ENCODE measurements at regions not wholly inside any gene's neighbourhood (a gene's known extent, or its start where the extent isn't known, plus 50 kb on each side); places are given as distances from the start of the nearest gene placed in this dataset.
A peak's percentile ranks its signal among the peaks of the same experiment; 100 is the strongest.

DNA sequence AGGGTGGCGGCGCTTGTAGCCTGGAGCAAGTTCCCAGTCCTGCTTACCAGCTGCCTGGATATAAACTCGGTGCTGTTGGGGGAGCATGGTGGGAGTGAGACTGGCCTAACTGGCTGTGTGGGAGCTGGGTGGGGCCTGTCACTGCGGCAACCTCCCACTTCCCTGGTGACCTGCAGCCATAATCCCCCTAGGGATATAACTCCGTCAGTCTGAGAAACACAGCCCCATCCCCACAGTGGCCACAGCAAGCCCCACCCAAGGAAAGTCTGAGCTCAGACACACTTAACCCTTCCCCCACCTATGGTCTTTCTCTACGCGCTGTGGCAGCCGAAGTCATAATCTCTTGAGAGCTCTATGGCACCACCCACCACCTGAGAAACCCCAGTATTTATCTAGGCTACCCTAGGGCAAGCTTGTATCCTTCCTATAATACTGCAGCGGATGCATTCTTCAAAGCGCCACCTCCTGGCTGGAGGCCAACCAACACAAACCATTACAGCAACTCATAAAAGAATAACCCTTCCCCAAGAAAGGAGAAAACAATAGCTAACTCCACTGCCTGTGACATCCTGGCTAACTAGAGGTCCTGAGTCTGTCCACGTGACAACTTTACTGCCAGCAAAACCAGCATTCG, 57.4 kb downstream of the ZNF648 start:
- Histone ChIP-seq H3K27me3 (no peaks in the 10 kb centered on the region), H3K9me3 (peaks cover 15% of the 10 kb centered on the region), H3K4me2 (no peak overlapping the region), H3K4me3 (no peak overlapping the region), H3K36me3 (no peaks in the 10 kb centered on the region), H3K27ac (no peak overlapping the region), H3K4me1 (peaks cover 21% of the 10 kb centered on the region), H4K20me1 (no peaks in the 10 kb centered on the region), H3K9ac (no peak overlapping the region)
- no peak for TF ChIP-seq Cebpa-rat (IDR thresholded peaks at IDR 0.05)

DNA sequence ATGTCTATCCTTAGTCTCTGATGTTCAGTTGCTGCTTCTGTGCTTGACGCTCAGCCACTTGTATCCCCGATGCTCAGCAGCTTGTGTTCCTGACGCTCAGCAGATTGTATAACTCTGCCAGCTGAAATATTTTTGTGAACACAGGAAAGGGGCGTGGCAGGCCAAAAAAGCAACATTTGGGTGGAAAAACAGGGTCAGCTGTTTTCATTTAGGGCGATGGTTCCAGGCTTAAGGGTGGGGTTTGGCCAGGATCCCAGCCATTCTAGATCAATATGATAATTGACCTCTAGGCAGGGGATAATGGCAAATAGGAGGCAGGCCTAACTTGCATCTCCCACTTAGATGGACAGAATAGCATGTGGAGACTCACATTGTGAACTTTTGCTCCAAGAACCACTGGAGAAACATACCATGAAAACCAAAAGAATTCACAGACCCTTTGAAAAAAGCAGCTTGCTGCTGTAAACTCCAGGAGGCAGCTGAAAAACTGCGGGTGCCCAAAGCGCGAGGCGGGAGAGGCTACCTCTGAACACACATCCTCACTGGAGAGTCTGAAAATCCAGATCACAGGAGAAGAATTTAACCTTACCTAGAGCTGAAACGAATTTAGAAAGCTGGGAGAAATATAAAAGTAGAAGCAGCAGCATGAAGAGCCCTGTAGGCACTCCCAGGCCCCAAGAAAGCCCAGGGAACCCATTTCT, 58.3 kb downstream of the ZNF648 start:
- TF ChIP-seq Cebpa-rat (IDR thresholded peaks at IDR 0.05) = no peak
- H3K36me3 ChIP-seq = no peaks in the 10 kb centered on the region
- H3K9ac ChIP-seq = no peak overlapping the region
- peaks cover 21% of the 10 kb centered on the region for H3K4me1 ChIP-seq
- no peaks in the 10 kb centered on the region for H4K20me1 ChIP-seq
- no peaks in the 10 kb centered on the region for H3K27me3 ChIP-seq
- H3K4me2 ChIP-seq = peak overlapping the region; percentile 39
- peaks cover 10% of the 10 kb centered on the region for H3K9me3 ChIP-seq
- no peak overlapping the region for H3K27ac ChIP-seq
- H3K4me3 ChIP-seq = no peak overlapping the region

DNA sequence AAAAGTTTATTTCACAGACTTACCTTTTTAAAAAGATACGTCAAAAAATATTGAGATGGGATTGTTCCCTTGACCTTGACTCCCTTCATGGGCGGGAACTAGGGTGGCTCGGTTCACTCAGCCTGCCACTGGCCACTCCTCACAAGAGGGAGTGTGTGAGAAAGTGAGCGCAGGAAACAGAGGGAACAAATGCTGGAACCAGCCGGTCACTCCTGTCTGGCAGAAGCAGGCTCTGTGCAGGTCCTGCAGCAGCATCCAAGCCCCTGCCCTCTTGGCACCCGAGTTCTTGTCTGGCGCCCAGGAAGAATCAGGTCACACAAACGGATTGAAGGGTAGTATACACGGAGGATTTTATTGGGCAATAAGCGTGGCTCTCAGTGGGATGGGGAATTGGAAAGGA, 58.9 kb downstream of the ZNF648 start:
- no peak for TF ChIP-seq Cebpa-rat (IDR thresholded peaks at IDR 0.05)
- no peak overlapping the region for H3K27ac ChIP-seq
- peak overlapping the region; percentile 39 for H3K4me2 ChIP-seq
- no peaks in the 10 kb centered on the region for H4K20me1 ChIP-seq
- H3K27me3 ChIP-seq = no peaks in the 10 kb centered on the region
- peaks cover 10% of the 10 kb centered on the region for H3K9me3 ChIP-seq
- H3K36me3 ChIP-seq = no peaks in the 10 kb centered on the region
- H3K4me1 ChIP-seq = peaks cover 21% of the 10 kb centered on the region
- no peak overlapping the region for H3K9ac ChIP-seq
- no peak overlapping the region for H3K4me3 ChIP-seq

DNA sequence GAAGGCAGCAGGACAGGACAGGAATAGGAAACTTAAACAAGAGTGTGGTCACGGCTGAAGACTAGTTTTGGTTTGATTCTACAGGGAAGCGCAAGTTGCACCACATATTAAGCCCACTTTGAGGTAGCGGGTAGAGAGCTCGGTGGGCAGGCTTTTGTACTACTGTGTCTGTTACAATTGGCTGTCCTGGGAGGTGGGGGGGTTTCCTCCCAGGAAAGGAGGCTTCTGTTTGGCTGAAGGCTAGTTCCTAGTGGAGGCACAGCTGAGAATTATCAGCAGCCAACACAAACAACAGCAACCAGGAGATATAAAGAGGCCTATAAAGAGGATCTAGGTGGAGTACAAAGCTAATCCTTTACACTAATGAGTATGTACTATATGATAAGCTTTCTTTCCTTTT, 62.7 kb downstream of the ZNF648 start:
- Histone ChIP-seq H3K4me3 (no peak overlapping the region), H3K4me2 (no peak overlapping the region), H3K9ac (no peak overlapping the region), H3K9me3 (no peaks in the 10 kb centered on the region), H4K20me1 (no peaks in the 10 kb centered on the region), H3K27me3 (no peaks in the 10 kb centered on the region), H3K27ac (no peak overlapping the region), H3K36me3 (no peaks in the 10 kb centered on the region), H3K4me1 (peaks cover 11% of the 10 kb centered on the region)
- no peak for TF ChIP-seq Cebpa-rat (IDR thresholded peaks at IDR 0.05)

DNA sequence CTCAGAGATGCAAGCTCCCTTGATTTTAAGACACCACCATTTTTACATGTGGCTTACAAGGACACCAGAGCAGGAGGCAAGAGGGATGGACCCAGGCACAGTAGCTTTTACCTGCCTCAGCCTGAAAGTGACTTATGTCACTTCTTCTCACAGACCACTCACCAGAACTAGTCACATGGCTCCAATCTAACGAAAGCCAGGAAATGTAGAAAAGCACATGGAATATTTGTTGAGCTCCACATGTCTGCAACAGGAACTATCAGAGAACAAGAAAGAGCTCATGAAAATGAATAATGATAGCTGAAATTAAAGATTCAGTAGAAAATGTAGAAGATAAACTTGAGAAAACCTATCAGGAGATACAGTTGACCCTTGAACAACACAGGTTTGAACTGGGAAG, 69.4 kb downstream of the ZNF648 start:
- Histone ChIP-seq H3K9me3 (no peaks in the 10 kb centered on the region), H3K27ac (no peak overlapping the region), H3K9ac (no peak overlapping the region), H3K4me2 (no peak overlapping the region), H3K4me1 (peaks cover 12% of the 10 kb centered on the region), H4K20me1 (peaks cover 4% of the 10 kb centered on the region; the same call in 1 of the 2 replicates), H3K36me3 (no peaks in the 10 kb centered on the region), H3K4me3 (no peak overlapping the region), H3K27me3 (no peaks in the 10 kb centered on the region)
- TF ChIP-seq Cebpa-rat (IDR thresholded peaks at IDR 0.05) = no peak

DNA sequence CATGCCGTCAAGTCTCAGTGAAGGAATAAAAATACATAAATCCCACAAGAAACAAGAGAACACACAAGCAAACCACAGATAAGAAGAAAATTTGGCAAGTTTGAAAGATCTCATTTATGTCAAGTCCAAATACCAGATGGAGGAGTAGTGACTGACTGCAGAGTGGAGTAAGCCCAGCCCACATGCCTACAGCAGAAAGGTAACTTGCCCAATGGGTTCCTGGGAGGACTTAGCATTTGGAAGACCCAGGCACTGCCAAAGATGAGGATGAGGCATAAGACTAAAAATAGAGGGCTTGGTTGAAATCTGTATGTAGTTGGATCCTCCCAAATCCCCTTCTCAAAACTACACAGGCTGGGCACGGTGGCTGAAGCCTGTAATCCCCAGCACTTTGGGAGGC, 70.8 kb downstream of the ZNF648 start:
- peaks cover 6% of the 10 kb centered on the region; the same call in 1 of the 2 replicates for H4K20me1 ChIP-seq
- H3K9ac ChIP-seq = no peak overlapping the region
- no peak overlapping the region for H3K4me2 ChIP-seq
- H3K27me3 ChIP-seq = no peaks in the 10 kb centered on the region
- no peaks in the 10 kb centered on the region for H3K36me3 ChIP-seq
- TF ChIP-seq Cebpa-rat (IDR thresholded peaks at IDR 0.05) = no peak
- H3K4me1 ChIP-seq = peaks cover 25% of the 10 kb centered on the region
- H3K27ac ChIP-seq = no peak overlapping the region
- H3K9me3 ChIP-seq = no peaks in the 10 kb centered on the region
- no peak overlapping the region for H3K4me3 ChIP-seq

DNA sequence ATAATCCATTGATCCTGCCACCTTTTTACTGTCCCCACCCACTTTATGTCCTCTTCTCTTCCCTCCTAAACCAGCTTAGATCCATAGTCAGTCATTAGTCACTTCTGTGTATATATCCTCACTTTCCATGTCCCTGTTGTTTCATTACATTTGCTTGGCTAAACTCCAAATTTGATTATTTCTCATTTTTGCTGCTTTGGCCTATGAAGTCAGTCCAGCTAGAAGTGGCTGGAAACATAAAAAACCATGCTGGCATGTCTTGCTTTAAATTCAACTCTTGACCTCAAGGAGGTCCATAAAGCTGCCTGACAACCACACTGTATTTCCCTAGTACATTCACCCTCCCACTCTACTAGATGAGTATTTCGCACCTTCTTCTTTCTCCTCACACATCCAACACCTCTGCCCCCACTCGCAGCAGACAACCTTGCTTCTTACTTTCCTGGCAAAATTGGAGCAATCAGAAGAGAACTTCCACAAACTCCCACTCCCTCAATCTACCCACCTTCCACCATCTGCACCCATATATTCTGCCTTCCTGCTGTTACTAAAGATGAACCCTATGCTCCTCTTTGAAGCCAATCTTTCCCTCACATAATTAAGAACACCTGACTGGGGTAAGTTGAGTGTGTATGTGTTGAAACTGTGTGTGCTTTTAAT, 72.1 kb downstream of the ZNF648 start:
- Histone ChIP-seq H4K20me1 (peaks cover 6% of the 10 kb centered on the region; the same call in 1 of the 2 replicates), H3K36me3 (no peaks in the 10 kb centered on the region), H3K4me2 (no peak overlapping the region), H3K9me3 (no peaks in the 10 kb centered on the region), H3K4me3 (no peak overlapping the region), H3K27me3 (no peaks in the 10 kb centered on the region), H3K27ac (no peak overlapping the region), H3K9ac (no peak overlapping the region), H3K4me1 (peaks cover 25% of the 10 kb centered on the region)
- TF ChIP-seq Cebpa-rat (IDR thresholded peaks at IDR 0.05) = no peak

DNA sequence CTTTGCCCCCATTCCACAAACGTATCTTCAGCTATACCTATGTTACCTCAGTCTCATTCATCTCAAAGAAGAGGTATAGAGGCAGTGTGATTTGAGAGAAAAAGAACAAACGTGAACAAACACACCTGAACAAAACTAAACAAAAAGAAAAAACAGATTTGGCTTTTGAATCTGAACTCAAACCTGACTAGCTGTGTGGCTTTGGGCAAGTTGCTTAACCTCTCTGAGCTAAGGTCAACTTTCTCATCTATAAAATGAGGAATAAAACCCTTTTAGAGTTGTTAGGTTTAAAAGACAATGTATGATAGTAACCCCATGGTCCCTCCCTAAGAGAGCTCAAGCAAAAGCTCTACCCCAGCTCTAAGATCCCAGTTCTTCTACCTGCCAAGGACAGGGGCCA, 73.5 kb downstream of the ZNF648 start:
- Histone ChIP-seq H3K27me3 (no peaks in the 10 kb centered on the region), H4K20me1 (peaks cover 6% of the 10 kb centered on the region; the same call in 1 of the 2 replicates), H3K4me3 (no peak overlapping the region), H3K4me2 (peak overlapping the region; percentile 83), H3K4me1 (peaks cover 25% of the 10 kb centered on the region), H3K9ac (no peak overlapping the region), H3K27ac (no peak overlapping the region), H3K9me3 (no peaks in the 10 kb centered on the region), H3K36me3 (no peaks in the 10 kb centered on the region)
- no peak for TF ChIP-seq Cebpa-rat (IDR thresholded peaks at IDR 0.05)

DNA sequence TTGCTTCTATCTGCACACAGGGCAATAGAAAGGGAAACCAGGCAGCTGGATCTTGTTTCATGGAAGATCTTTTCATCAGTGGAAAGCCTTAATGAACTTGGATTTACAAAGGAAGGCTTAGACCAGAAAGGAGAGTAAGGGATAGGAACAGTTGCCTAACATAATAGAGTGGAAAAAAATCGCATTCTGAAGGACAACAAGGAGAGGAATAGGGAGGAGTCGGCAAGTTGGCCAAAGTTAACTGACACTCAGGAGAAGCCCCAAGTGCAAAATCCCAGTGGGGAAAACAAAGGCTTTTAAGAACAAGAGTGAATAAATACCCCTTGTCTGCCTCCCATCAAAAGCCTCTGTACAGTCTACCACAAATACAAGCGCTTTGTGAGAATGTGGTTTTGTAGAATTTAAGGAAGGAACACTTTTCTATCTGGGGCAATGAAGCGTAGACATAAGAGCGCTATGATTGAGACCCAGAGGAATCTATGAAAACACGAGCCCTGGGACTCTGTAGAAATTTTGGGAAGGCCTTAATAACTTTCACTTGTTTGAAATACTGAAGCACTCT, 74.1 kb downstream of the ZNF648 start:
- no peak overlapping the region; the same call in 1 of the 2 replicates for H3K4me3 ChIP-seq
- peak overlapping the region; percentile 83 for H3K4me2 ChIP-seq
- TF ChIP-seq Cebpa-rat (IDR thresholded peaks at IDR 0.05) = no peak
- no peak overlapping the region for H3K27ac ChIP-seq
- H3K9ac ChIP-seq = no peak overlapping the region
- H3K27me3 ChIP-seq = no peaks in the 10 kb centered on the region
- H3K36me3 ChIP-seq = no peaks in the 10 kb centered on the region
- peaks cover 6% of the 10 kb centered on the region; the same call in 1 of the 2 replicates for H4K20me1 ChIP-seq
- H3K4me1 ChIP-seq = peaks cover 25% of the 10 kb centered on the region
- H3K9me3 ChIP-seq = no peaks in the 10 kb centered on the region

DNA sequence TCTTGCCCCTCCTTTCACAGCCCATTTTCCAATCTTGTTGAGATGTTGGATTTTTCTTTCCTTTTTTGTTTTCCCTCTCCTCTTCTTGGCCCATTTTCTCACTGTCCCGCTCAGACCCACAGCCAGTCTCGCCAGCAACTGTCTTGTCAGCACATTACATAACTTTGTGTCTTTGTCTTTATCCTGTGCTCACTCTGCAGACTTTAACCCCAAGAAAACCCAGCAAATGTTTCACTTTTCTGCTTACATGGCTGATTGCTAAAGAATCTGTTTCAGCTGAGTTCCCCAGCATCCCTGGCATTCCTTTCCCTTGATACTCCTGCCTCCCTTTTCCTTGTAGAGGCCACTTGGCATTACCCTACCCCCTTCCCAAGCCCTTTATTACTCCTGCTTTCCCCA, 74.6 kb downstream of the ZNF648 start:
- Histone ChIP-seq H3K4me1 (peaks cover 25% of the 10 kb centered on the region), H3K36me3 (no peaks in the 10 kb centered on the region), H3K9me3 (no peaks in the 10 kb centered on the region), H4K20me1 (peaks cover 6% of the 10 kb centered on the region; the same call in 1 of the 2 replicates), H3K4me2 (peak overlapping the region; percentile 83), H3K9ac (no peak overlapping the region), H3K27ac (no peak overlapping the region), H3K4me3 (no peak overlapping the region; the same call in 1 of the 2 replicates), H3K27me3 (no peaks in the 10 kb centered on the region)
- TF ChIP-seq Cebpa-rat (IDR thresholded peaks at IDR 0.05) = no peak
